GM13977 (cell line): ENCODE measurements at regions not wholly inside any gene's neighbourhood (a gene's known extent, or its start where the extent isn't known, plus 50 kb on each side); places are given as distances from the start of the nearest gene placed in this dataset.

Experiments
- DNase-seq: peaks from one replicate; pipeline ENCODE4 v3.0.0; 2012; ENCODE audit warnings: low spot score
- in situ Hi-C: fragments of 300-500 bp; cut with MboI; formaldehyde crosslinking; loops from one replicate; pipeline ENCODE4 v1.12.0; 2022; ENCODE audit warnings: low sequenced_read_pairs, low pct_unique_long_range_greater_than_20kb, mixed read lengths, inconsistent platforms; ENCODE audit not compliant: unreplicated experiment
- TF ChIP-seq, protein P1 (sequence below): IDR thresholded peaks from 2 replicates; pipeline ENCODE4 v1.5.1; 2012; ENCODE audit warnings: mild to moderate bottlenecking, control low read depth; ENCODE audit not compliant: insufficient read depth; ENCODE audit errors: extremely low read depth, missing control alignments

DNA sequence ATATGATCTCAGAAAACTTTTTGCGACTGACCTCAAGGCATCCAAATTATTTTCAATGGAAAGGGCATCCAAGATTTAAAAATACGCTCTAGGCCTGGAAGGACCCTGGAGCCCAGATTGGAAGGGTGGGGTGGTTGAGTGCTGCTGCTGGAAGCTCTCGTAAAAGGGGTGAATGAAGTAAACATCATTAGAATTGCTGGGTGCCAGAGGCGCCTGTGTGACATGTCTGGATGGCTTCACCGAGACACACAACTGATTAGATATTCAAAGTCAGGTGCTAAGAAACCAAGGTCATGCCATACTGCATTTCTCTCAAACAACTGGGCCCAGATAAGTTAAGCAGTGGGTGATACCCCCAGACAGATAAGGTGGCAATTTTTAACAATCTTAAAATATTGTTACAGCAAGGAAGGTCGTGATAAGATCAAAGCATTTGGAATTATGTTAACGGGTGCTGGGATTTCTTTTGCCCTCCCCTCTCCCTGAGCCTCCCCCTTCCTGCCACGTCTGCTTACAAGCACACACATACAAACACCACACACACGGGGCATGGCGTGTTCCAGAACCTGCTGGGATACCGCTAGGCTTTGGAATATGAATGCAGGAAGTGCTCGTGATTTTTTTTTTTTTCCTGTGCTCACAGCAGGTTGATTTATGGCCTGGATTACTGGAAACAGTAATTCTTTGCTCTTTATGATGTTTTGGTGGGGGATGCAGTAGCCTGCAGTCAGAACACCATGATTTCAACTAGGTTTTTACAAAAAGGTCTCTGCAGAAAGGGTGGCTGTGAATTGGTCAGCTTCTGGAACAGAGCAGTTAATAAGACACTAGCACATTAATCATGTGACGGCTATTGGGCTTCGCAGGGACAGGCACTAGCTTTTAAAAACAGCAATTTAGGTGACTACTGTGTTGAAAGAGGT is 551.2 kb downstream of the QKI start:
- in situ Hi-C loops: no loop called here
- DNase-seq: no peak
- TF ChIP-seq, protein P1, sequence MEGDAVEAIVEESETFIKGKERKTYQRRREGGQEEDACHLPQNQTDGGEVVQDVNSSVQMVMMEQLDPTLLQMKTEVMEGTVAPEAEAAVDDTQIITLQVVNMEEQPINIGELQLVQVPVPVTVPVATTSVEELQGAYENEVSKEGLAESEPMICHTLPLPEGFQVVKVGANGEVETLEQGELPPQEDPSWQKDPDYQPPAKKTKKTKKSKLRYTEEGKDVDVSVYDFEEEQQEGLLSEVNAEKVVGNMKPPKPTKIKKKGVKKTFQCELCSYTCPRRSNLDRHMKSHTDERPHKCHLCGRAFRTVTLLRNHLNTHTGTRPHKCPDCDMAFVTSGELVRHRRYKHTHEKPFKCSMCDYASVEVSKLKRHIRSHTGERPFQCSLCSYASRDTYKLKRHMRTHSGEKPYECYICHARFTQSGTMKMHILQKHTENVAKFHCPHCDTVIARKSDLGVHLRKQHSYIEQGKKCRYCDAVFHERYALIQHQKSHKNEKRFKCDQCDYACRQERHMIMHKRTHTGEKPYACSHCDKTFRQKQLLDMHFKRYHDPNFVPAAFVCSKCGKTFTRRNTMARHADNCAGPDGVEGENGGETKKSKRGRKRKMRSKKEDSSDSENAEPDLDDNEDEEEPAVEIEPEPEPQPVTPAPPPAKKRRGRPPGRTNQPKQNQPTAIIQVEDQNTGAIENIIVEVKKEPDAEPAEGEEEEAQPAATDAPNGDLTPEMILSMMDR: no peak

DNA sequence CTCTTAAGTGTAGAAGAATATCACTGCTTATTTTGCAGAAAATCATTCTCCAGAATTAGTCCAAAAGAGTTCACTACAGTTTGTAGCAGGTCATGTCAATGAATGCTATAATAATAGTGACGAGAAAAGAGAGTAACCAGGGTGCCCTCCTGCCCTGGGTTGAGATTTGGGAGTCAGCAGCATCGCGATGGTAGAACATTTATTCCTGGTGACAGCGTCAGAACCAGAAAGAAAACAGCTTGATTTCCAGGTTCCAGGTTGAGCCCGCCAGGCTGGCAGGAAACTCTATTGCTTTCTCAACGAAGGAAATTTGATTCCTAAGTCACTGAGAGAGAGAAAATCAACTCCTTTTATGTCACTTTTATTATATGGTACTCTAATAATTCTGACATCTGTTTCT is 550.3 kb downstream of the QKI start:
- no peak for DNase-seq
- TF ChIP-seq, protein P1: no peak
- in situ Hi-C loops: no loop called here

DNA sequence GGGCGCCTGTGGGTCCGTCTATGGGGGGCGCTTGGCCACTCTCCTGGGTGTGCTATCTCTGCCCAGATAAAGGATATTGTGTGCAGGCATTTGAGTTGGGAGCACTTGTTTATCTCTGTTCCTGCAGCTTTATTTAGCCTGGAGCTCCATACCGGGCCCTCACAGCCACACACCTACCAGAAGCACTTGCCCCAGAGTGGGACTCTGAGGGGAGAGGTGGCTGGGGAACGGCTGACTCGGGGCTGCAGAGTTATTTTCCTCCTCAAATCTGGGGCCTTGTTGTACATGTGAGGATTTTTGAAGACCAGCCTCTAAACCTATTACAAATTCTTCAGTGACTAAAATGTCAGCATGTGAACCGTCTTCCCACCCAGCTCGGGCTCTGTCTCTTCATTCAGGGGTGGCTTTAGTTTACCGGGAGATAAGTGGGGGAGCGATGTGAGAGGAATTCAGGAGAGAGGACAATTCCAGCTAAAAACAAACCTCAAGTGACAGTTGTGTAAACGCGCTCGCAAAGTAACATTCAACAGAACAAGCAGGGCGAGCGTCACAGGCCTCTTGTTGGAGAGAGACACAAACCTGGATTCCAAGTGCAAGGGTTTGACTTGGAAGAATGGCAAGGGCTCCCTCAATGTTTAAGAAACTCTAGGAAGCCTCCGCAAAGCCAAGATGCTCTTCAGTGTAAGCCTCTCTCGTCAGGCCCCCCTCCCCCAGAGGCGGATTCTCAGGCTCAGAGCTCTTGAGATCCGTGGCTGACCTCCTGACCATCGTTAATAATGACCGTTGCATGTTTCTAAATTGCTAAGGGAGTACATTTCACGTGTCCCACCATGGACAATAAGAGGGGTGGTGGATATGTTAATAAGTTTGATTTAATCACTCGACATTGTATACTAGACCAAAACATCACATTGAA is 548.9 kb downstream of the QKI start:
- no peak for DNase-seq
- TF ChIP-seq, protein P1: no peak
- in situ Hi-C loops: no loop called here

DNA sequence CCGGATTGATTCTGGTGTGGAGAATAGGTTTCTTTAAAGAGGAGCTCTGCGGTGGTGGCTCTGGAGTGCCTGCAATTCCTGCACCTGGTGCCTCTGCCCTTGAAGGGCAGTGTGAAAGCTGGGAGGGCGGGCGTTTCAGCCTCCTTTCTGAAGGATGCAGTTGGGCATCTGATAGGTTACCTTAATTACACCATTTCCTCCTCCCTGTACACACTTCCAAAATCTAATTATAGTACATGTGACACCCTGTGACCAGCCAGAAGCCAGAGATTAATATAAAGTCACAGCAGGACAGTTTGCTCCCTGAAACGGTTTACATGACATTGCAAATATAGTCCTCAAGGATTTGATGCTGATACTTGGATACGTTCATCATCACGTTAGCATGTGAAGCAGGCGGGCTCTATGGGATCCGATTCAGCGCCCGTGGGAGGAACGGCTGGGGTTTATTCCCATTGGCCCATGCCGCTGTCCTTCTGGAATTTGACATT is 548.2 kb downstream of the QKI start:
- DNase-seq: no peak
- in situ Hi-C loops: no loop called here
- TF ChIP-seq, protein P1: no peak

DNA sequence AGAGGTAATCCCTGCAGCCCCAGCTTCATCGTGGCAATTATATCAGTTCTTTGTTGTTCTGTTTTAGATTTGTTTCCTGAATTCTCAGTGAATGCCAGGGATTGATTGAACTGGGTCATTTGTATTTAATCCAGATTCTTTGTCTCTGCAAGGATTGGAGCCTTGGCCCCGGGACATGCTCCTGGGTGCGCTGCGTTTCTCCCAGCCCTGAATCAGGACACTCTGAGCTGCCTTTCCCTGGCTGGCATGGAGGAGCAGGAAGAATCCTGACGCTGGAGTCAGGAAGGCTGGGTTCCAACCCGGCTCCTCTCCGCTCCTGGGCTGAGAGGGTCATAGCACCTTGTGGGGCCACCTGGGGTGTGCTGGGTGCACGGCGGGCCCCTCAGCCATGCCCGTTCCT is 545.6 kb downstream of the QKI start:
- in situ Hi-C loops: no loop called here
- DNase-seq: no peak
- TF ChIP-seq, protein P1: no peak

DNA sequence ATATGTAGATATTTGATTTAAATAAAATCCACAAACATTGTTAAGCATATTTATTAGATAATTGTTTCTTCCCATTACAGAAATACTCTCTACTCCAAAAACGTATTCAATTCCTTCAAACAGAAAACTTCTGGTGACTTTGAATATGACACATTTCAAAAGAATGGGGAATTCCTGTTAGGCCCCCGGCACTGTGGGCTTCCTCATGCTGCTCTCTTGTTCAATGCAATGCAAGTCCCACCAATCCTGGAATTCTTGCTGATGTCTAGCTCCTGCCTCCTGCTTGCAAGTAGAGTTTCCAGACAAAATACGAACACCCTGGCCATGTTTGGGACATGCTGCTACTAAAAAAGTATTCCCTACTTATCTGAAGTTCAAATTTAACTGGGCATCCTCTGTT is 544.1 kb downstream of the QKI start:
- in situ Hi-C loops: loop anchor here (10.0 kb wide), 2 partner anchors 254 to 534 kb away; no protein-coding TSS in a partner anchor
- peak; percentile 28 for DNase-seq
- TF ChIP-seq, protein P1: no peak
